ENCODE measurements at regions not wholly inside any gene's neighbourhood (a gene's known extent, or its start where the extent isn't known, plus 50 kb on each side); places are given as distances from the start of the nearest gene placed in this dataset.

- no peak for TF ChIP-seq CTCF (IDR thresholded peaks at IDR 0.05)
- TF ChIP-seq ZFX (IDR thresholded peaks at IDR 0.05; ENCODE audit: borderline replicate concordance): no peak
Measured at GRCh38 chr13:50527188-50527587, 316.3 kb downstream of the DLEU7 start.
